K562 (cell line): ENCODE measurements at regions not wholly inside any gene's neighbourhood (a gene's known extent, or its start where the extent isn't known, plus 50 kb on each side); places are given as distances from the start of the nearest gene placed in this dataset.

Experiments used
- ESRRA ChIP-seq: fragments of 450-650 bp; IDR thresholded peaks from 2 replicates; pipeline ENCODE4 v1.6.1; 2014; ENCODE audit warnings: low read depth, mild to moderate bottlenecking, moderate library complexity, borderline replicate concordance
- HSF4 ChIP-seq: fragments of 250-450 bp; sonication (Bioruptor Pico); IDR thresholded peaks from 2 replicates; pipeline ENCODE4 v2.1.2; 2022; ENCODE audit warnings: mild to moderate bottlenecking, moderate library complexity, borderline replicate concordance
- KDM2B ChIP-seq: fragments of 250-450 bp; sonication (Bioruptor Pico); IDR thresholded peaks from 2 replicates; pipeline ENCODE4 v1.8.0; 2021; ENCODE audit warnings: mild to moderate bottlenecking, moderate library complexity
- KLF10 ChIP-seq: fragments of 250-450 bp; sonication (Bioruptor Pico); IDR thresholded peaks from 2 replicates; pipeline ENCODE4 v1.6.1; 2021; ENCODE audit warnings: matching md5 sums
- NR2F6 ChIP-seq: fragments of 450-650 bp; formaldehyde crosslinking; IDR thresholded peaks from 2 replicates; pipeline ENCODE4 v1.4.0; 2020; ENCODE audit warnings: mild to moderate bottlenecking
- STAG1 ChIP-seq: sonication (generic); formaldehyde crosslinking; IDR thresholded peaks from 2 replicates; pipeline ENCODE4 v1.5.0; 2020; ENCODE audit warnings: missing genetic modification reagents, borderline replicate concordance
- ZZZ3 ChIP-seq: fragments of 450-650 bp; IDR thresholded peaks from 2 replicates; pipeline ENCODE4 v1.6.1; 2016; ENCODE audit warnings: antibody characterized with exemption, mild to moderate bottlenecking, moderate library complexity
- TF ChIP-seq, protein P1 (sequence below): fragments of 250-450 bp; sonication (Bioruptor Pico); IDR thresholded peaks from 2 replicates; pipeline ENCODE4 v1.4.0; 2020
- TF ChIP-seq, protein P2 (sequence below): sonication (generic); formaldehyde crosslinking; IDR thresholded peaks from 2 replicates; pipeline ENCODE4 v1.8.1; 2023; ENCODE audit warnings: mild to moderate bottlenecking, missing genetic modification reagents
- TF ChIP-seq, protein P3 (sequence below): fragments of 450-650 bp; formaldehyde crosslinking; conservative IDR thresholded peaks from 2 replicates; pipeline ENCODE4 v1.4.0; 2022; ENCODE audit warnings: mild to moderate bottlenecking, missing genetic modification characterization
- TF ChIP-seq, protein P4 (sequence below), 2 experiments: fragments of 450-650 bp; IDR thresholded peaks; 2 replicates each; pipeline ENCODE4 v1.6.1; 2016

DNA sequence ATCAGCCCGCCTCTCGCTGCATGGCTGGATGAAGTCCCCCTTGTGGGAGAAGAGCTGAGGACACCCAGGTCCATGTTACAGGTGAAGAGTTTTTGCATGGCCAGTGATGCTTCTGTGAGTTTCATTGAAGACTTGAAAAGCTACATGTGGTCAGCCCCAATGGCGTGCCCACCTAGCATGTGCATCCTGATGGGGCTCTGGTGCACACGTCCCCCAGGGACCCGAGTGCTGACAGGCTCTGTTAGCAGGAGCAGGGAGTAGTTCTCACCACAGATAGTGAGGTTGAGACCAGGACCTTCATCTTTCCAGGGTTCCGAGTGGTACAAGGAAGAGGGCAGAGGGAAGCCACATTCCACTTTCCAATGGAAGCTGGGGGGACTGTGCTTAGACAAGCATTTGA, 184.8 kb upstream of the C1orf174 start (continued):
- TF ChIP-seq, protein P1, sequence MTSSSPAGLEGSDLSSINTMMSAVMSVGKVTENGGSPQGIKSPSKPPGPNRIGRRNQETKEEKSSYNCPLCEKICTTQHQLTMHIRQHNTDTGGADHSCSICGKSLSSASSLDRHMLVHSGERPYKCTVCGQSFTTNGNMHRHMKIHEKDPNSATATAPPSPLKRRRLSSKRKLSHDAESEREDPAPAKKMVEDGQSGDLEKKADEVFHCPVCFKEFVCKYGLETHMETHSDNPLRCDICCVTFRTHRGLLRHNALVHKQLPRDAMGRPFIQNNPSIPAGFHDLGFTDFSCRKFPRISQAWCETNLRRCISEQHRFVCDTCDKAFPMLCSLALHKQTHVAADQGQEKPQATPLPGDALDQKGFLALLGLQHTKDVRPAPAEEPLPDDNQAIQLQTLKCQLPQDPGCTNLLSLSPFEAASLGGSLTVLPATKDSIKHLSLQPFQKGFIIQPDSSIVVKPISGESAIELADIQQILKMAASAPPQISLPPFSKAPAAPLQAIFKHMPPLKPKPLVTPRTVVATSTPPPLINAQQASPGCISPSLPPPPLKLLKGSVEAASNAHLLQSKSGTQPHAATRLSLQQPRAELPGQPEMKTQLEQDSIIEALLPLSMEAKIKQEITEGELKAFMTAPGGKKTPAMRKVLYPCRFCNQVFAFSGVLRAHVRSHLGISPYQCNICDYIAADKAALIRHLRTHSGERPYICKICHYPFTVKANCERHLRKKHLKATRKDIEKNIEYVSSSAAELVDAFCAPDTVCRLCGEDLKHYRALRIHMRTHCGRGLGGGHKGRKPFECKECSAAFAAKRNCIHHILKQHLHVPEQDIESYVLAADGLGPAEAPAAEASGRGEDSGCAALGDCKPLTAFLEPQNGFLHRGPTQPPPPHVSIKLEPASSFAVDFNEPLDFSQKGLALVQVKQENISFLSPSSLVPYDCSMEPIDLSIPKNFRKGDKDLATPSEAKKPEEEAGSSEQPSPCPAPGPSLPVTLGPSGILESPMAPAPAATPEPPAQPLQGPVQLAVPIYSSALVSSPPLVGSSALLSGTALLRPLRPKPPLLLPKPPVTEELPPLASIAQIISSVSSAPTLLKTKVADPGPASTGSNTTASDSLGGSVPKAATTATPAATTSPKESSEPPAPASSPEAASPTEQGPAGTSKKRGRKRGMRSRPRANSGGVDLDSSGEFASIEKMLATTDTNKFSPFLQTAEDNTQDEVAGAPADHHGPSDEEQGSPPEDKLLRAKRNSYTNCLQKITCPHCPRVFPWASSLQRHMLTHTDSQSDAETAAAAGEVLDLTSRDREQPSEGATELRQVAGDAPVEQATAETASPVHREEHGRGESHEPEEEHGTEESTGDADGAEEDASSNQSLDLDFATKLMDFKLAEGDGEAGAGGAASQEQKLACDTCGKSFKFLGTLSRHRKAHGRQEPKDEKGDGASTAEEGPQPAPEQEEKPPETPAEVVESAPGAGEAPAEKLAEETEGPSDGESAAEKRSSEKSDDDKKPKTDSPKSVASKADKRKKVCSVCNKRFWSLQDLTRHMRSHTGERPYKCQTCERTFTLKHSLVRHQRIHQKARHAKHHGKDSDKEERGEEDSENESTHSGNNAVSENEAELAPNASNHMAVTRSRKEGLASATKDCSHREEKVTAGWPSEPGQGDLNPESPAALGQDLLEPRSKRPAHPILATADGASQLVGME (CRISPR knock-in tag) = no peak
- no peak for TF ChIP-seq NR2F6
- TF ChIP-seq, protein P2, sequence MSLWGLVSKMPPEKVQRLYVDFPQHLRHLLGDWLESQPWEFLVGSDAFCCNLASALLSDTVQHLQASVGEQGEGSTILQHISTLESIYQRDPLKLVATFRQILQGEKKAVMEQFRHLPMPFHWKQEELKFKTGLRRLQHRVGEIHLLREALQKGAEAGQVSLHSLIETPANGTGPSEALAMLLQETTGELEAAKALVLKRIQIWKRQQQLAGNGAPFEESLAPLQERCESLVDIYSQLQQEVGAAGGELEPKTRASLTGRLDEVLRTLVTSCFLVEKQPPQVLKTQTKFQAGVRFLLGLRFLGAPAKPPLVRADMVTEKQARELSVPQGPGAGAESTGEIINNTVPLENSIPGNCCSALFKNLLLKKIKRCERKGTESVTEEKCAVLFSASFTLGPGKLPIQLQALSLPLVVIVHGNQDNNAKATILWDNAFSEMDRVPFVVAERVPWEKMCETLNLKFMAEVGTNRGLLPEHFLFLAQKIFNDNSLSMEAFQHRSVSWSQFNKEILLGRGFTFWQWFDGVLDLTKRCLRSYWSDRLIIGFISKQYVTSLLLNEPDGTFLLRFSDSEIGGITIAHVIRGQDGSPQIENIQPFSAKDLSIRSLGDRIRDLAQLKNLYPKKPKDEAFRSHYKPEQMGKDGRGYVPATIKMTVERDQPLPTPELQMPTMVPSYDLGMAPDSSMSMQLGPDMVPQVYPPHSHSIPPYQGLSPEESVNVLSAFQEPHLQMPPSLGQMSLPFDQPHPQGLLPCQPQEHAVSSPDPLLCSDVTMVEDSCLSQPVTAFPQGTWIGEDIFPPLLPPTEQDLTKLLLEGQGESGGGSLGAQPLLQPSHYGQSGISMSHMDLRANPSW = no peak
- TF ChIP-seq ZZZ3 = no peak
- TF ChIP-seq KLF10 (CRISPR knock-in tag) = no peak
- TF ChIP-seq, protein P3, sequence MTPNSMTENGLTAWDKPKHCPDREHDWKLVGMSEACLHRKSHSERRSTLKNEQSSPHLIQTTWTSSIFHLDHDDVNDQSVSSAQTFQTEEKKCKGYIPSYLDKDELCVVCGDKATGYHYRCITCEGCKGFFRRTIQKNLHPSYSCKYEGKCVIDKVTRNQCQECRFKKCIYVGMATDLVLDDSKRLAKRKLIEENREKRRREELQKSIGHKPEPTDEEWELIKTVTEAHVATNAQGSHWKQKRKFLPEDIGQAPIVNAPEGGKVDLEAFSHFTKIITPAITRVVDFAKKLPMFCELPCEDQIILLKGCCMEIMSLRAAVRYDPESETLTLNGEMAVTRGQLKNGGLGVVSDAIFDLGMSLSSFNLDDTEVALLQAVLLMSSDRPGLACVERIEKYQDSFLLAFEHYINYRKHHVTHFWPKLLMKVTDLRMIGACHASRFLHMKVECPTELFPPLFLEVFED (CRISPR knock-in tag) = no peak
- no peak for TF ChIP-seq HSF4 (CRISPR knock-in tag)
- TF ChIP-seq ESRRA = no peak
- TF ChIP-seq STAG1 (CRISPR knock-in tag) = no peak
- TF ChIP-seq, protein P4, sequence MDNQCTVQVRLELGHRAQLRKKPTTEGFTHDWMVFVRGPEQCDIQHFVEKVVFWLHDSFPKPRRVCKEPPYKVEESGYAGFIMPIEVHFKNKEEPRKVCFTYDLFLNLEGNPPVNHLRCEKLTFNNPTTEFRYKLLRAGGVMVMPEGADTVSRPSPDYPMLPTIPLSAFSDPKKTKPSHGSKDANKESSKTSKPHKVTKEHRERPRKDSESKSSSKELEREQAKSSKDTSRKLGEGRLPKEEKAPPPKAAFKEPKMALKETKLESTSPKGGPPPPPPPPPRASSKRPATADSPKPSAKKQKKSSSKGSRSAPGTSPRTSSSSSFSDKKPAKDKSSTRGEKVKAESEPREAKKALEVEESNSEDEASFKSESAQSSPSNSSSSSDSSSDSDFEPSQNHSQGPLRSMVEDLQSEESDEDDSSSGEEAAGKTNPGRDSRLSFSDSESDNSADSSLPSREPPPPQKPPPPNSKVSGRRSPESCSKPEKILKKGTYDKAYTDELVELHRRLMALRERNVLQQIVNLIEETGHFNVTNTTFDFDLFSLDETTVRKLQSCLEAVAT (IDR thresholded peaks at IDR 0.05) = no peak
- TF ChIP-seq KDM2B (CRISPR knock-in tag) = no peak
